Body of pancreas (tissue), 4 donors: ENCODE measurements at regions not wholly inside any gene's neighbourhood (a gene's known extent, or its start where the extent isn't known, plus 50 kb on each side); places are given as distances from the start of the nearest gene placed in this dataset.
"Not testable (repeated sequence)": the region's sequence is repeated elsewhere in the genome, so short reads cannot be mapped to it uniquely, and the experiment has no call there.

Source experiments
- CTCF ChIP-seq, 7 experiments: fragments of 450-650 bp in 4 of 7; fragments of 200-600 bp in 3 of 7; sonication (generic) in 3 of 7; IDR thresholded peaks; one replicate each; pipeline ENCODE4 v1.5.1; 2016 to 2019; ENCODE audit warnings: antibody characterized with exemption in 7 of 7
- POLR2A ChIP-seq, 3 donors: fragments of 450-650 bp; IDR thresholded peaks; one replicate each; pipeline ENCODE4 v1.6.1; 2016; ENCODE audit warnings: antibody characterized with exemption in 3 of 3, mild to moderate bottlenecking in 2 of 3

- TF ChIP-seq POLR2A, CTCF (IDR thresholded peaks at IDR 0.05): not testable (repeated sequence)
These were observed 731.6 kb upstream of the AUTS2 start for GRCh38 chr7:68866721-68867120.
